ENCODE measurements at regions not wholly inside any gene's neighbourhood (a gene's known extent, or its start where the extent isn't known, plus 50 kb on each side); places are given as distances from the start of the nearest gene placed in this dataset.

DNA sequence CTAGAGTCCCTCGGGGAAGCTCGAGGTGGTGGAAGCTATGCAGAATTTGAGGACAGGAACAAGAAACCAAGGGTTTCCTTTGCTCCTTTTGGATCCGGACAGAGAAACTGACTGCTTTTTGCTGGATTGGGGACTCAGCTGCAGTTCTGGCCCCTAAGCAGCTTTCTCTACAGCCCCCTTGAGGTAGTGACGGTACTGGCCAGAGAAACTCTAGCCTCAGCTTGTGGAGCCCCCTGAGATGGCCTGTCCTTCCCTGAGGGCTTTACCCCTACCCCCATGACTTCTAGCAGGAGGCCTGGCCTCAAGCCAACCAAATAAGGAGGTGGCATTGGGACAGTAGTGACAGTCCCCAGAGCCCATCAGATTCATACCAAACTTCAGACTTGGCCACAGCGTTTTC, 118.1 kb downstream of the IRX5 start:
- H3K27me3 Mint-ChIP-seq (ENCODE audit: low read depth): peaks cover 47% of the 10 kb centered on the region
- no peak overlapping the region for H3K4me3 Mint-ChIP-seq
- H3K9me3 Mint-ChIP-seq: no peaks in the 10 kb centered on the region
- TF ChIP-seq, protein P1, sequence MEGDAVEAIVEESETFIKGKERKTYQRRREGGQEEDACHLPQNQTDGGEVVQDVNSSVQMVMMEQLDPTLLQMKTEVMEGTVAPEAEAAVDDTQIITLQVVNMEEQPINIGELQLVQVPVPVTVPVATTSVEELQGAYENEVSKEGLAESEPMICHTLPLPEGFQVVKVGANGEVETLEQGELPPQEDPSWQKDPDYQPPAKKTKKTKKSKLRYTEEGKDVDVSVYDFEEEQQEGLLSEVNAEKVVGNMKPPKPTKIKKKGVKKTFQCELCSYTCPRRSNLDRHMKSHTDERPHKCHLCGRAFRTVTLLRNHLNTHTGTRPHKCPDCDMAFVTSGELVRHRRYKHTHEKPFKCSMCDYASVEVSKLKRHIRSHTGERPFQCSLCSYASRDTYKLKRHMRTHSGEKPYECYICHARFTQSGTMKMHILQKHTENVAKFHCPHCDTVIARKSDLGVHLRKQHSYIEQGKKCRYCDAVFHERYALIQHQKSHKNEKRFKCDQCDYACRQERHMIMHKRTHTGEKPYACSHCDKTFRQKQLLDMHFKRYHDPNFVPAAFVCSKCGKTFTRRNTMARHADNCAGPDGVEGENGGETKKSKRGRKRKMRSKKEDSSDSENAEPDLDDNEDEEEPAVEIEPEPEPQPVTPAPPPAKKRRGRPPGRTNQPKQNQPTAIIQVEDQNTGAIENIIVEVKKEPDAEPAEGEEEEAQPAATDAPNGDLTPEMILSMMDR (IDR thresholded peaks at IDR 0.05; ENCODE audit: unreplicated experiment): no peak
- no peak overlapping the region for H3K27ac Mint-ChIP-seq
- no peak for DNase-seq (ENCODE audit: low spot score in 2 of 2, unreplicated experiment in 2 of 2)
- no peaks in the 10 kb centered on the region for H3K36me3 Mint-ChIP-seq
- H3K4me1 Mint-ChIP-seq: peaks cover 16% of the 10 kb centered on the region

DNA sequence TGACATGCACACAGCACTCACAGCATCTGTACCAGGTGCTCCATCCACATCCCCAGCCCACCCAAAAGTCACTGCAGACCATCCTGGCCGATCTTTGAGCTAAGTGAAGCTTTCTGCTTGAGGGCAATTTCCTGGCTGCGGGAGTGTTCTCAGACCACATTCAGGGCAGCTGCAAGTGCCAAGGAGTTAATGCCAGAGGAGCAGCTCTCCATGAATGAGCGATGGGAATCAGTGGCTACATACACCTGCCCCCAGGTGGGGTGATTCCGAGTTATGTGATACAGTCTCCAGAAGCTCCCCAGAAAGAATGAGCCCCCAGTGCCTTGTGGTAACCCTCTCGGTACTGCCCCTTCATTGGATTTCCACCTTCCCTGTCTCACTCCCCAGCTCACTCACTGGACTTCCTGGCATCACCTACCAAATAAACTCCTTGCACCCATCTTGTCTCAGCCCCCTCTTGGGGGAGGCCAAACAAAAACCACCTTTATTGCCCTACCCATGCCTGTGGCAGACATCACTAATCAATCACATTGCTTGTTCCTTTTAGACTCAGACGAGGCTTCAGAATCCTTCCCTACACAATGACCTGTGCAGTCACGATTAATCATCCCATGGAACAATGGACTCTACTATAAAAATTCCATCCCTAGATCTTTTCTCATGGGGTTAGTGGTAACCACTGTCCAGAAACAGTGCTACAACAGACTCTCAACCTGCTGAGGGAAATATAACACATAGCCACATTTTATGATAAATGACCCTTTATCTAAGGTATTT, 121.1 kb downstream of the IRX5 start:
- Mint-ChIP-seq H3K36me3 (peaks cover 3% of the 10 kb centered on the region), H3K27ac (no peak overlapping the region), H3K9me3 (peaks cover 7% of the 10 kb centered on the region), H3K4me3 (no peak overlapping the region), H3K4me1 (peaks cover 9% of the 10 kb centered on the region), H3K27me3 (ENCODE audit: low read depth) (peaks cover 53% of the 10 kb centered on the region)
- peak in 1 of 2 experiments; percentile 13 for DNase-seq (ENCODE audit: low spot score in 2 of 2, unreplicated experiment in 2 of 2)
- TF ChIP-seq, protein P1 (IDR thresholded peaks at IDR 0.05; ENCODE audit: unreplicated experiment): no peak

DNA sequence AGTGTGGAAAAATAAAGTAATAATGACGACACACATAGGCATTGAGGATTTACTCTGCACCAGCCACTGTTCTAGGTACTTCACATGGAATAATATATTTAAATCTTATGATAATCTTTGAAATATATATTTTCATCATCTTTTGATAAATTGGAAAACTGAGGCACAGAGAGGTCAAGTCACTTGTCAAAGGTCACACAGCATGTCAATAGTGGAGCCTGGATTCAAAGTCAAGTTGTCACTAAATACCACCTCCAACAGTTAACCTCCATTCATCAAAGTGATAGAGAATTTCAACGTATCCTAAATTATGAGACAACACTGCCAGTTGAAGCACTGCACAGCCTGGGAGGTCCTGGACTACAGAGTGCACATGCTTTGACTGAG, 121.7 kb downstream of the IRX5 start:
- TF ChIP-seq, protein P1 (IDR thresholded peaks at IDR 0.05; ENCODE audit: unreplicated experiment): no peak
- DNase-seq (ENCODE audit: low spot score in 2 of 2, unreplicated experiment in 2 of 2): no peak
- Mint-ChIP-seq H3K27ac (no peak overlapping the region), H3K36me3 (peaks cover 3% of the 10 kb centered on the region), H3K27me3 (ENCODE audit: low read depth) (peaks cover 53% of the 10 kb centered on the region), H3K9me3 (peaks cover 7% of the 10 kb centered on the region), H3K4me3 (no peak overlapping the region), H3K4me1 (peaks cover 15% of the 10 kb centered on the region)

DNA sequence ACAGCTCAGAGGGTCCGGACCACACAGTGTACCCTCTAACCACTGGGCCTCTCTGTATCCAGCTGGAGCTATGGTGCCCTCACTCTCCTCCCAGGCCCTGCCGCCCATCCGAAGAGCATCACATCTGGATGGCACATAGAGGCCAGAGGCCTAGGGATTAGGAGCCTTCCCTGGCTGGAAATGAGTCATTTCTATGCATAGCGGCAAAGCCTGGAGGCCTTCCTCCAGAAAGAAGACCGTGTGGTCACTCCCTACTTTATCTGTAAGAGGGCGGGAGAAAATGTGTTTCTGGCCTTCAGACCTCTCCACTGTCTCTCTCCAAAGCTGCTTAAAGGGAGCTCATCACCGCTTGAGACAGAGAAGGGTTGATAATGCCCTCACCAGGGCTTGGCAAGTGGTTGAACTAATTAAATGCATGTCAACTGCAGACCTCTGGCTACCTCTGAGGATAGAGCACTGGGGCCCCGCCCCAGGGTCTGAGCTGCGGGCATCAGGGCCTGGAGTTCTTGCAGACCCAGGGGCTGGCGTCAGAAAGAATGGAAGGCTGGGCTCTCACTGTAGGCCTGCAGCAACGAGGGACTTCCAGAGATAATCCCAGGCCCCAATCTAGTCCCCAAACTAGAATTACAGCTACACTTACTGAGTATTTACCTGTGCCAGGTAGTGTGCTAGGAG, 122.2 kb downstream of the IRX5 start:
- H3K27me3 Mint-ChIP-seq (ENCODE audit: low read depth): peaks cover 53% of the 10 kb centered on the region

DNA sequence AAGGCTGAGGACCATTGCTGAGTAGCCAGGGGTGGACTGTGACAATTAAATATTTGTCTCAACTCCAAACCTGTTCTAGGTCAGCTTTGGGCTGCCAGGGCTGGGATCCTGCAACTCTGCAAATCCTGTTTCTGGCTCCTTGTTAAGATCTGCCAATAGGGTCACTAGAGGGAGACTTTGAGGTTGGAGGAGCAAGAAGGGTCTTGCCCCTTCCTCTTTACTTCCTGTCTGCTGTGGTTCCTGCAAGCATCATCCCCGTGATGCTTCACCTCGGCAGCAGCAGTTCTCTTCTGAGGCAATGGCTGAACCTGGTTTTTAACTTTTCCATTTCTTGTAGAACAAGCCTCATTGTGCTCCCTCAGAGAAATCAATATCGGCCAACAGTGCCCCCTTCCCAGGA, 124.6 kb downstream of the IRX5 start:
- Mint-ChIP-seq H3K9me3 (peaks cover 12% of the 10 kb centered on the region), H3K27ac (no peak overlapping the region), H3K4me3 (no peak overlapping the region), H3K4me1 (peaks cover 16% of the 10 kb centered on the region), H3K36me3 (peaks cover 3% of the 10 kb centered on the region), H3K27me3 (ENCODE audit: low read depth) (peaks cover 69% of the 10 kb centered on the region)
- no peak for DNase-seq (ENCODE audit: low spot score in 2 of 2, unreplicated experiment in 2 of 2)
- TF ChIP-seq, protein P1 (IDR thresholded peaks at IDR 0.05; ENCODE audit: unreplicated experiment): no peak

More for the DNA sequence above, 122.2 kb downstream of the IRX5 start:
- peak in 1 of 2 experiments; percentile 20 for DNase-seq (ENCODE audit: low spot score in 2 of 2, unreplicated experiment in 2 of 2)
- no peak overlapping the region for H3K4me3 Mint-ChIP-seq
- H3K4me1 Mint-ChIP-seq: peaks cover 16% of the 10 kb centered on the region
- peaks cover 7% of the 10 kb centered on the region for H3K9me3 Mint-ChIP-seq
- no peak overlapping the region for H3K27ac Mint-ChIP-seq
- TF ChIP-seq, protein P1 (IDR thresholded peaks at IDR 0.05; ENCODE audit: unreplicated experiment): no peak
- H3K36me3 Mint-ChIP-seq: peaks cover 3% of the 10 kb centered on the region
